ENCODE measurements at regions not wholly inside any gene's neighbourhood (a gene's known extent, or its start where the extent isn't known, plus 50 kb on each side); places are given as distances from the start of the nearest gene placed in this dataset.

GRCh38 chr11:121931121-121931520 is 184.9 kb downstream of the BLID start:
- TF ChIP-seq CTCF (IDR thresholded peaks at IDR 0.05) (no peak), POLR2A (IDR thresholded peaks at IDR 0.05) (no peak)

Measured in lower leg skin (tissue), 3 donors.